IMR-90 (cell line): ENCODE measurements at regions not wholly inside any gene's neighbourhood (a gene's known extent, or its start where the extent isn't known, plus 50 kb on each side); places are given as distances from the start of the nearest gene placed in this dataset.

Experiments
- POLR2A ChIP-seq: IDR thresholded peaks from 2 replicates; pipeline ENCODE4 v1.6.1; 2012; ENCODE audit warnings: mild to moderate bottlenecking, low read depth, low read length
- SMC3 ChIP-seq: fragments of 150-350 bp; IDR thresholded peaks from 2 replicates; pipeline ENCODE4 v1.6.1; 2016; ENCODE audit warnings: low read depth, mild to moderate bottlenecking, antibody characterized with exemption, low read length, moderate library complexity
- TF ChIP-seq, protein P1 (sequence below): conservative IDR thresholded peaks from 2 replicates; pipeline ENCODE4 v1.5.1; 2012; ENCODE audit warnings: mild to moderate bottlenecking, low read depth, low read length, improper control_type of control experiment
- TF ChIP-seq, protein P2 (sequence below): fragments of 150-350 bp; IDR thresholded peaks from 2 replicates; pipeline ENCODE4 v1.6.1; 2016; ENCODE audit warnings: low read depth, mild to moderate bottlenecking, low read length, moderate library complexity, borderline replicate concordance

GRCh38 chr9:16254674-16255073 lies 615.8 kb downstream of the BNC2 start:
- TF ChIP-seq, protein P1, sequence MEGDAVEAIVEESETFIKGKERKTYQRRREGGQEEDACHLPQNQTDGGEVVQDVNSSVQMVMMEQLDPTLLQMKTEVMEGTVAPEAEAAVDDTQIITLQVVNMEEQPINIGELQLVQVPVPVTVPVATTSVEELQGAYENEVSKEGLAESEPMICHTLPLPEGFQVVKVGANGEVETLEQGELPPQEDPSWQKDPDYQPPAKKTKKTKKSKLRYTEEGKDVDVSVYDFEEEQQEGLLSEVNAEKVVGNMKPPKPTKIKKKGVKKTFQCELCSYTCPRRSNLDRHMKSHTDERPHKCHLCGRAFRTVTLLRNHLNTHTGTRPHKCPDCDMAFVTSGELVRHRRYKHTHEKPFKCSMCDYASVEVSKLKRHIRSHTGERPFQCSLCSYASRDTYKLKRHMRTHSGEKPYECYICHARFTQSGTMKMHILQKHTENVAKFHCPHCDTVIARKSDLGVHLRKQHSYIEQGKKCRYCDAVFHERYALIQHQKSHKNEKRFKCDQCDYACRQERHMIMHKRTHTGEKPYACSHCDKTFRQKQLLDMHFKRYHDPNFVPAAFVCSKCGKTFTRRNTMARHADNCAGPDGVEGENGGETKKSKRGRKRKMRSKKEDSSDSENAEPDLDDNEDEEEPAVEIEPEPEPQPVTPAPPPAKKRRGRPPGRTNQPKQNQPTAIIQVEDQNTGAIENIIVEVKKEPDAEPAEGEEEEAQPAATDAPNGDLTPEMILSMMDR, result no peak
- TF ChIP-seq SMC3 (no peak), POLR2A (no peak)
- TF ChIP-seq, protein P2, sequence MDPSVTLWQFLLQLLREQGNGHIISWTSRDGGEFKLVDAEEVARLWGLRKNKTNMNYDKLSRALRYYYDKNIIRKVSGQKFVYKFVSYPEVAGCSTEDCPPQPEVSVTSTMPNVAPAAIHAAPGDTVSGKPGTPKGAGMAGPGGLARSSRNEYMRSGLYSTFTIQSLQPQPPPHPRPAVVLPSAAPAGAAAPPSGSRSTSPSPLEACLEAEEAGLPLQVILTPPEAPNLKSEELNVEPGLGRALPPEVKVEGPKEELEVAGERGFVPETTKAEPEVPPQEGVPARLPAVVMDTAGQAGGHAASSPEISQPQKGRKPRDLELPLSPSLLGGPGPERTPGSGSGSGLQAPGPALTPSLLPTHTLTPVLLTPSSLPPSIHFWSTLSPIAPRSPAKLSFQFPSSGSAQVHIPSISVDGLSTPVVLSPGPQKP, result no peak
